Liver (tissue), 8 donors: ENCODE measurements at regions not wholly inside any gene's neighbourhood (a gene's known extent, or its start where the extent isn't known, plus 50 kb on each side); places are given as distances from the start of the nearest gene placed in this dataset.

Experiments
- DNase-seq: peaks from one replicate; pipeline ENCODE4 v3.0.0-alpha.2; 2017; ENCODE audit warnings: low spot score
- H3K27ac ChIP-seq, 2 donors: one replicate each; pipeline ENCODE4 v1.7.0; 2013; ENCODE audit warnings: inconsistent platforms in 2 of 2, low read length in 2 of 2, control low read depth in 1 of 2, low read depth in 1 of 2, mild to moderate bottlenecking in 1 of 2
- H3K27me3 ChIP-seq, 4 donors: one replicate each; pipeline versions ENCODE4 v1.6.1 to v1.7.0; 2013; ENCODE audit warnings: low read length in 3 of 4, inconsistent platforms in 1 of 4, mild to moderate bottlenecking in 1 of 4, moderate library complexity in 1 of 4; ENCODE audit not compliant: control insufficient read depth in 4 of 4, insufficient read depth in 4 of 4
- H3K36me3 ChIP-seq, 4 donors: one replicate each; pipeline versions ENCODE4 v1.6.1 to v1.7.0; 2013; ENCODE audit warnings: low read length in 3 of 4, mild to moderate bottlenecking in 3 of 4, low read depth in 1 of 4, moderate library complexity in 1 of 4; ENCODE audit not compliant: control insufficient read depth in 4 of 4, insufficient read depth in 3 of 4
- H3K4me1 ChIP-seq, 4 donors: one replicate each; pipeline versions ENCODE4 v1.6.1 to v1.7.0; 2013; ENCODE audit warnings: low read length in 3 of 4, mild to moderate bottlenecking in 3 of 4, moderate library complexity in 1 of 4; ENCODE audit not compliant: control insufficient read depth in 4 of 4, insufficient read depth in 4 of 4
- H3K4me3 ChIP-seq, 3 donors: one replicate each; pipeline versions ENCODE4 v1.6.1 to v1.7.0; 2013; ENCODE audit warnings: low read length in 3 of 3, control low read depth in 1 of 3, low read depth in 1 of 3, mild to moderate bottlenecking in 1 of 3
- H3K9ac ChIP-seq, 2 donors: one replicate each; pipeline ENCODE4 v1.7.0; 2013; ENCODE audit warnings: low read length in 2 of 2, mild to moderate bottlenecking in 2 of 2, moderate library complexity in 2 of 2, control low read depth in 1 of 2, low read depth in 1 of 2
- H3K9me3 ChIP-seq, 4 donors: one replicate each; pipeline versions ENCODE4 v1.6.1 to v1.7.0; 2013; ENCODE audit warnings: low read length in 3 of 4; ENCODE audit not compliant: control insufficient read depth in 4 of 4
- EGR1 ChIP-seq, 2 donors: IDR thresholded peaks; 2 replicates each; pipeline ENCODE4 v1.6.1; 2016 to 2018; ENCODE audit warnings: antibody characterized with exemption in 2 of 2, low read depth in 2 of 2
- FOXA1 ChIP-seq: IDR thresholded peaks from 2 replicates; pipeline ENCODE4 v1.6.1; 2016; ENCODE audit warnings: antibody characterized with exemption
- GABPA ChIP-seq, 2 donors: IDR thresholded peaks in 1 of 2; conservative IDR thresholded peaks in 1 of 2; 2 replicates each; pipeline ENCODE4 v1.6.1; 2016; ENCODE audit warnings: antibody characterized with exemption in 2 of 2, mild to moderate bottlenecking in 1 of 2, moderate library complexity in 1 of 2
- HNF4A ChIP-seq, 2 donors: conservative IDR thresholded peaks; 2 replicates each; pipeline ENCODE4 v1.6.1; 2016; ENCODE audit warnings: antibody characterized with exemption in 2 of 2, mild to moderate bottlenecking in 2 of 2
- HNF4G ChIP-seq: IDR thresholded peaks from 2 replicates; pipeline ENCODE4 v1.6.1; 2016; ENCODE audit warnings: antibody characterized with exemption
- JUND ChIP-seq, 2 donors: IDR thresholded peaks; 2 replicates each; pipeline ENCODE4 v1.6.1; 2016; ENCODE audit warnings: antibody characterized with exemption in 2 of 2
- RAD21 ChIP-seq, 2 donors: IDR thresholded peaks; 2 replicates each; pipeline ENCODE4 v1.6.1; 2016; ENCODE audit warnings: antibody characterized with exemption in 2 of 2, mild to moderate bottlenecking in 2 of 2
- RXRA ChIP-seq, 2 donors: IDR thresholded peaks; 2 replicates each; pipeline ENCODE4 v1.6.1; 2017 to 2018; ENCODE audit warnings: antibody characterized with exemption in 2 of 2, mild to moderate bottlenecking in 1 of 2
- SP1 ChIP-seq: IDR thresholded peaks from 2 replicates; pipeline ENCODE4 v1.6.1; 2018; ENCODE audit warnings: antibody characterized with exemption, mild to moderate bottlenecking
- TAF1 ChIP-seq: conservative IDR thresholded peaks from 2 replicates; pipeline ENCODE4 v1.6.1; 2016; ENCODE audit warnings: antibody characterized with exemption, mild to moderate bottlenecking
- YY1 ChIP-seq: IDR thresholded peaks from 2 replicates; pipeline ENCODE4 v1.6.1; 2016; ENCODE audit warnings: antibody characterized with exemption, mild to moderate bottlenecking
- WGBS: extraction: QIAGEN DNeasy Blood & Tissue Kit; methylation state at CpG from one replicate; pipeline ENCODE4 v1.1.7; 2013; 5-methylcytosine and 5-hydroxymethylcytosine counted together
- TF ChIP-seq, protein P1 (sequence below): fragments of 150-350 bp; IDR thresholded peaks from 2 replicates; pipeline ENCODE4 v1.5.1; 2017; ENCODE audit warnings: improper control_type of control experiment, low read depth, low read length; ENCODE audit not compliant: missing input control
- TF ChIP-seq, protein P2 (sequence below): IDR thresholded peaks from 2 replicates; pipeline ENCODE4 v1.6.1; 2016; ENCODE audit warnings: antibody characterized with exemption
- TF ChIP-seq, protein P3 (sequence below): IDR thresholded peaks from 2 replicates; pipeline ENCODE4 v1.6.1; 2016; ENCODE audit warnings: antibody characterized with exemption
- TF ChIP-seq, protein P4 (sequence below): IDR thresholded peaks from 2 replicates; pipeline ENCODE4 v1.6.1; 2016; ENCODE audit warnings: antibody characterized with exemption, mild to moderate bottlenecking
- donor health status: healthy.
- donor health status: healthy.
- donor health status: healthy.
- donor health status: healthy.
- donor health status: healthy.

DNA sequence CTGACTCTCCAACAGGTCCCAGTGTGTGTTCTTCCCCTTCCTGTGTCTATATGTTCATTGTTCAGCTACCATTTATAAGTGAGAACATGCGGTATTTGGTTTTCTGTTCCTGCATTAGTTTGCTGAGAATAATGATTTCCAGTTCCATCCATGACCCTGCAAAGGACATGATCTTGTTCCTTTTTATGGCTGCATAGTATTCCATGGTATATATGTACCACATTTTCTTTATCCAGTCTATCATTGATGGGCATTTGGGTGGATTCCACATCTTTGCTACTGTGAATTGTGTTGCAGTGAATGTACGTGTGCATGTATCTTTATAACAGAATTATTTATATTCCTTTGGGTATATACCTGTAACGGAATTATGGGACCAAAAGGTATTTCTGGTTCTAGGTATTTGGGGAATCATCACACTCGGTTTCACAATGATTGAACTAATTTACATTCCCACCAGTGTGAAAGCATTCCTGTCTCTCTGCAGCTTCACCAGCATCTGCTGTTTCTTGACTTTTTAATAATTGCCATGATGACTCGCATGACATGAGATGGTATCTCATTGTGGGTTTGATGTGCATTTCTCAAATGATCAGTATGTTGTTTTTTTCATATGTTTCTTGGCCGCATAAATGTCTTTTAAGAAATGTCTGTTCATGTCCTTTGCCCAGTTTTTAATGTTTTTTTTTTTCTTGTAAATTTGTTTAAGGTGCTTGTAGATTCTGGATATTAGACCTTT is 60.2 kb downstream of the LSMEM1 start:
- Histone ChIP-seq H3K36me3 (no peaks in the 10 kb centered on the region), H3K4me1 (no peaks in the 10 kb centered on the region), H3K9me3 (no peaks in the 10 kb centered on the region), H3K4me3 (no peak overlapping the region), H3K9ac (no peak overlapping the region), H3K27ac (no peak overlapping the region), H3K27me3 (no peaks in the 10 kb centered on the region)
- no peak for TF ChIP-seq JUND (IDR thresholded peaks at IDR 0.05)
- no peak for TF ChIP-seq HNF4A (conservative IDR thresholded peaks at IDR 0.05)
- no peak for TF ChIP-seq HNF4G
- TF ChIP-seq, protein P1, sequence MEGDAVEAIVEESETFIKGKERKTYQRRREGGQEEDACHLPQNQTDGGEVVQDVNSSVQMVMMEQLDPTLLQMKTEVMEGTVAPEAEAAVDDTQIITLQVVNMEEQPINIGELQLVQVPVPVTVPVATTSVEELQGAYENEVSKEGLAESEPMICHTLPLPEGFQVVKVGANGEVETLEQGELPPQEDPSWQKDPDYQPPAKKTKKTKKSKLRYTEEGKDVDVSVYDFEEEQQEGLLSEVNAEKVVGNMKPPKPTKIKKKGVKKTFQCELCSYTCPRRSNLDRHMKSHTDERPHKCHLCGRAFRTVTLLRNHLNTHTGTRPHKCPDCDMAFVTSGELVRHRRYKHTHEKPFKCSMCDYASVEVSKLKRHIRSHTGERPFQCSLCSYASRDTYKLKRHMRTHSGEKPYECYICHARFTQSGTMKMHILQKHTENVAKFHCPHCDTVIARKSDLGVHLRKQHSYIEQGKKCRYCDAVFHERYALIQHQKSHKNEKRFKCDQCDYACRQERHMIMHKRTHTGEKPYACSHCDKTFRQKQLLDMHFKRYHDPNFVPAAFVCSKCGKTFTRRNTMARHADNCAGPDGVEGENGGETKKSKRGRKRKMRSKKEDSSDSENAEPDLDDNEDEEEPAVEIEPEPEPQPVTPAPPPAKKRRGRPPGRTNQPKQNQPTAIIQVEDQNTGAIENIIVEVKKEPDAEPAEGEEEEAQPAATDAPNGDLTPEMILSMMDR = no peak
- no peak for TF ChIP-seq FOXA1
- DNase-seq = no peak
- 84% methylated on average over 6 of the region's 6 CpGs for WGBS

DNA sequence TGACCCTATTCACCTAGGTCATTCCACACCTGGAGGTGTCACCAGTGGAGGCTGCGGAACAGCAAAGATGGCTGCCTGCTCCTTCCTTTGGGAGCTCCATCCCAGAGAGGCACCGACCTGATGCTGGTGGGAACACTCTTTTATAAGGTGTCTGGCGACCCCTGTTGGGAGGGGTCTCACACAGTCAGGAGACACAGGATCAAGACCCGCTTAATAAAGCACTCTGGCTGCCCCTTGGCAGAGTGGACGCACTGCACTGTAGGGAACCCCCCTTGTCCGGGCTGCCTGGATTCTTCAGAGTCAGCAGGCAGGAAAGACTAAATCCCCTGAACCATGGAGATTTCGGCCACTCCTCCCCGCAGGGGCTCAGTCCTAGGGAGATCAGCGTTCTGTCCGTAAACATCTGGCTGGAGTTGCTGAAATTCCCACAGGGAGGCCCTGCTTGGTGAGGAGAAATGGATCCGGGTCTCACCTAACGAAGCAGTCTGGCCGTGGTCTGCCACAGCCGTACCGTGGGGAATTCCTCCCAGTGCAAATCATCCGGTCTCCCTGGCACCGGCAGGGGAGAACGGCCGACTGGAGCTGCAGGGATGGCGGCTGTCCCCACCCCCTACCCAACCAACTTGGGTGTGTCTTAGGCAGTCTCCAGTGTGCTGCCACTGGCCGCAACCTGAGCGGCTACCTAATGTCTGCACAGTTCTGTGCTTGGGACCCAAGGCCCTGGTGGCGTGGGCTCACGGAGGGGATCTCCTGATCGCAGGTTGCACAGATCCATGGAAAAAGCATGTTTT is 66.1 kb downstream of the LSMEM1 start:
- Histone ChIP-seq H3K9ac (no peak overlapping the region), H3K36me3 (no peaks in the 10 kb centered on the region), H3K4me3 (no peak overlapping the region), H3K27me3 (peaks cover 0 to 3% (median under 1%) of the 10 kb centered on the region in 4 donors), H3K9me3 (no peaks in the 10 kb centered on the region), H3K4me1 (no peaks in the 10 kb centered on the region), H3K27ac (no peak overlapping the region)
- TF ChIP-seq GABPA (IDR thresholded peaks at IDR 0.05 in 1 of 2, conservative IDR thresholded peaks at IDR 0.05 in 1 of 2) (no peak), EGR1 (IDR thresholded peaks at IDR 0.05; ENCODE audit: low read depth in 2 of 2) (no peak), YY1 (no peak)
- WGBS = 88% methylated on average over 25 of the region's 25 CpGs
- no peak for DNase-seq

DNA sequence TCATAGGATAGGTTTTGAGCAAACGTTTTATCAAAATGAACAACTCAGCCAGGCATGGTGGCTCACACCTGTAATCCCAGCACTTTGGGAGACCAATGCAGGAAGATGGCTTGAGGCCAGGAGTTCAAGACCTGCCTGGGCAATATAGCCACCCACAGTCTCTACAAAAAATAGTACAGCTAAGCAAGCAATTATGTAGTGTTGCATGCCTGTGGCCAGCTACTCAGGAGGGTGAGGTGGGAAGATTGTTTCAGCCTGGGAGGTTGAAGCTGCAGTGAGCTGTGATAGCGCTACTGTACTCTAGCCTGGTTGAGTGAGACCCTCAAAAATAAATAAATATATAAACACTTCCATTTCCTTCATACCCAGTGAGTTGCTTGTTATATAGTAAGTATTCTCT is 67.1 kb downstream of the LSMEM1 start:
- H3K9ac ChIP-seq = no peak overlapping the region
- no peak overlapping the region for H3K27ac ChIP-seq
- H3K27me3 ChIP-seq = peaks cover 0 to 3% (median under 1%) of the 10 kb centered on the region in 4 donors
- H3K4me3 ChIP-seq = no peak overlapping the region
- 71% methylated on average over 2 of the region's 2 CpGs for WGBS
- no peaks in the 10 kb centered on the region for H3K9me3 ChIP-seq
- DNase-seq = no peak
- H3K4me1 ChIP-seq = no peaks in the 10 kb centered on the region
- no peaks in the 10 kb centered on the region for H3K36me3 ChIP-seq
- TF ChIP-seq YY1 = no peak
- no peak for TF ChIP-seq JUND (IDR thresholded peaks at IDR 0.05)
- TF ChIP-seq, protein P1 = no peak
- TF ChIP-seq, protein P2, sequence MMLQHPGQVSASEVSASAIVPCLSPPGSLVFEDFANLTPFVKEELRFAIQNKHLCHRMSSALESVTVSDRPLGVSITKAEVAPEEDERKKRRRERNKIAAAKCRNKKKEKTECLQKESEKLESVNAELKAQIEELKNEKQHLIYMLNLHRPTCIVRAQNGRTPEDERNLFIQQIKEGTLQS = no peak
- TF ChIP-seq TAF1 = no peak
- no peak for TF ChIP-seq HNF4A (conservative IDR thresholded peaks at IDR 0.05)
- TF ChIP-seq, protein P3, sequence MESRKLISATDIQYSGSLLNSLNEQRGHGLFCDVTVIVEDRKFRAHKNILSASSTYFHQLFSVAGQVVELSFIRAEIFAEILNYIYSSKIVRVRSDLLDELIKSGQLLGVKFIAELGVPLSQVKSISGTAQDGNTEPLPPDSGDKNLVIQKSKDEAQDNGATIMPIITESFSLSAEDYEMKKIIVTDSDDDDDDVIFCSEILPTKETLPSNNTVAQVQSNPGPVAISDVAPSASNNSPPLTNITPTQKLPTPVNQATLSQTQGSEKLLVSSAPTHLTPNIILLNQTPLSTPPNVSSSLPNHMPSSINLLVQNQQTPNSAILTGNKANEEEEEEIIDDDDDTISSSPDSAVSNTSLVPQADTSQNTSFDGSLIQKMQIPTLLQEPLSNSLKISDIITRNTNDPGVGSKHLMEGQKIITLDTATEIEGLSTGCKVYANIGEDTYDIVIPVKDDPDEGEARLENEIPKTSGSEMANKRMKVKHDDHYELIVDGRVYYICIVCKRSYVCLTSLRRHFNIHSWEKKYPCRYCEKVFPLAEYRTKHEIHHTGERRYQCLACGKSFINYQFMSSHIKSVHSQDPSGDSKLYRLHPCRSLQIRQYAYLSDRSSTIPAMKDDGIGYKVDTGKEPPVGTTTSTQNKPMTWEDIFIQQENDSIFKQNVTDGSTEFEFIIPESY = no peak
- no peak for TF ChIP-seq FOXA1
- TF ChIP-seq, protein P4, sequence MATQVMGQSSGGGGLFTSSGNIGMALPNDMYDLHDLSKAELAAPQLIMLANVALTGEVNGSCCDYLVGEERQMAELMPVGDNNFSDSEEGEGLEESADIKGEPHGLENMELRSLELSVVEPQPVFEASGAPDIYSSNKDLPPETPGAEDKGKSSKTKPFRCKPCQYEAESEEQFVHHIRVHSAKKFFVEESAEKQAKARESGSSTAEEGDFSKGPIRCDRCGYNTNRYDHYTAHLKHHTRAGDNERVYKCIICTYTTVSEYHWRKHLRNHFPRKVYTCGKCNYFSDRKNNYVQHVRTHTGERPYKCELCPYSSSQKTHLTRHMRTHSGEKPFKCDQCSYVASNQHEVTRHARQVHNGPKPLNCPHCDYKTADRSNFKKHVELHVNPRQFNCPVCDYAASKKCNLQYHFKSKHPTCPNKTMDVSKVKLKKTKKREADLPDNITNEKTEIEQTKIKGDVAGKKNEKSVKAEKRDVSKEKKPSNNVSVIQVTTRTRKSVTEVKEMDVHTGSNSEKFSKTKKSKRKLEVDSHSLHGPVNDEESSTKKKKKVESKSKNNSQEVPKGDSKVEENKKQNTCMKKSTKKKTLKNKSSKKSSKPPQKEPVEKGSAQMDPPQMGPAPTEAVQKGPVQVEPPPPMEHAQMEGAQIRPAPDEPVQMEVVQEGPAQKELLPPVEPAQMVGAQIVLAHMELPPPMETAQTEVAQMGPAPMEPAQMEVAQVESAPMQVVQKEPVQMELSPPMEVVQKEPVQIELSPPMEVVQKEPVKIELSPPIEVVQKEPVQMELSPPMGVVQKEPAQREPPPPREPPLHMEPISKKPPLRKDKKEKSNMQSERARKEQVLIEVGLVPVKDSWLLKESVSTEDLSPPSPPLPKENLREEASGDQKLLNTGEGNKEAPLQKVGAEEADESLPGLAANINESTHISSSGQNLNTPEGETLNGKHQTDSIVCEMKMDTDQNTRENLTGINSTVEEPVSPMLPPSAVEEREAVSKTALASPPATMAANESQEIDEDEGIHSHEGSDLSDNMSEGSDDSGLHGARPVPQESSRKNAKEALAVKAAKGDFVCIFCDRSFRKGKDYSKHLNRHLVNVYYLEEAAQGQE = no peak
- no peak for TF ChIP-seq RAD21 (IDR thresholded peaks at IDR 0.05)
- no peak for TF ChIP-seq HNF4G
- TF ChIP-seq EGR1 (IDR thresholded peaks at IDR 0.05; ENCODE audit: low read depth in 2 of 2) = no peak
- no peak for TF ChIP-seq RXRA (IDR thresholded peaks at IDR 0.05)
- no peak for TF ChIP-seq SP1
